Liver (tissue), 8 donors: ENCODE measurements at regions not wholly inside any gene's neighbourhood (a gene's known extent, or its start where the extent isn't known, plus 50 kb on each side); places are given as distances from the start of the nearest gene placed in this dataset.

Experiments used
- DNase-seq: peaks from one replicate; pipeline ENCODE4 v3.0.0-alpha.2; 2017; ENCODE audit warnings: low spot score
- H3K27ac ChIP-seq, 2 donors: one replicate each; pipeline ENCODE4 v1.7.0; 2013; ENCODE audit warnings: inconsistent platforms in 2 of 2, low read length in 2 of 2, control low read depth in 1 of 2, low read depth in 1 of 2, mild to moderate bottlenecking in 1 of 2
- H3K27me3 ChIP-seq, 4 donors: one replicate each; pipeline versions ENCODE4 v1.6.1 to v1.7.0; 2013; ENCODE audit warnings: low read length in 3 of 4, inconsistent platforms in 1 of 4, mild to moderate bottlenecking in 1 of 4, moderate library complexity in 1 of 4; ENCODE audit not compliant: control insufficient read depth in 4 of 4, insufficient read depth in 4 of 4
- H3K36me3 ChIP-seq, 4 donors: one replicate each; pipeline versions ENCODE4 v1.6.1 to v1.7.0; 2013; ENCODE audit warnings: low read length in 3 of 4, mild to moderate bottlenecking in 3 of 4, low read depth in 1 of 4, moderate library complexity in 1 of 4; ENCODE audit not compliant: control insufficient read depth in 4 of 4, insufficient read depth in 3 of 4
- H3K4me1 ChIP-seq, 4 donors: one replicate each; pipeline versions ENCODE4 v1.6.1 to v1.7.0; 2013; ENCODE audit warnings: low read length in 3 of 4, mild to moderate bottlenecking in 3 of 4, moderate library complexity in 1 of 4; ENCODE audit not compliant: control insufficient read depth in 4 of 4, insufficient read depth in 4 of 4
- H3K4me3 ChIP-seq, 3 donors: one replicate each; pipeline versions ENCODE4 v1.6.1 to v1.7.0; 2013; ENCODE audit warnings: low read length in 3 of 3, control low read depth in 1 of 3, low read depth in 1 of 3, mild to moderate bottlenecking in 1 of 3
- H3K9ac ChIP-seq, 2 donors: one replicate each; pipeline ENCODE4 v1.7.0; 2013; ENCODE audit warnings: low read length in 2 of 2, mild to moderate bottlenecking in 2 of 2, moderate library complexity in 2 of 2, control low read depth in 1 of 2, low read depth in 1 of 2
- H3K9me3 ChIP-seq, 4 donors: one replicate each; pipeline versions ENCODE4 v1.6.1 to v1.7.0; 2013; ENCODE audit warnings: low read length in 3 of 4; ENCODE audit not compliant: control insufficient read depth in 4 of 4
- ATF3 ChIP-seq: IDR thresholded peaks from 2 replicates; pipeline ENCODE4 v1.6.1; 2016; ENCODE audit warnings: antibody characterized with exemption
- CTCF ChIP-seq: fragments of 150-350 bp; IDR thresholded peaks from 2 replicates; pipeline ENCODE4 v1.5.1; 2017; ENCODE audit warnings: improper control_type of control experiment, low read depth, low read length; ENCODE audit not compliant: missing input control
- EGR1 ChIP-seq, 2 donors: IDR thresholded peaks; 2 replicates each; pipeline ENCODE4 v1.6.1; 2016 to 2018; ENCODE audit warnings: antibody characterized with exemption in 2 of 2, low read depth in 2 of 2
- FOXA1 ChIP-seq: IDR thresholded peaks from 2 replicates; pipeline ENCODE4 v1.6.1; 2016; ENCODE audit warnings: antibody characterized with exemption
- FOXA2 ChIP-seq: IDR thresholded peaks from 2 replicates; pipeline ENCODE4 v1.6.1; 2016; ENCODE audit warnings: antibody characterized with exemption
- GABPA ChIP-seq, 2 donors: IDR thresholded peaks in 1 of 2; conservative IDR thresholded peaks in 1 of 2; 2 replicates each; pipeline ENCODE4 v1.6.1; 2016; ENCODE audit warnings: antibody characterized with exemption in 2 of 2, mild to moderate bottlenecking in 1 of 2, moderate library complexity in 1 of 2
- HNF4A ChIP-seq, 2 donors: conservative IDR thresholded peaks; 2 replicates each; pipeline ENCODE4 v1.6.1; 2016; ENCODE audit warnings: antibody characterized with exemption in 2 of 2, mild to moderate bottlenecking in 2 of 2
- HNF4G ChIP-seq: IDR thresholded peaks from 2 replicates; pipeline ENCODE4 v1.6.1; 2016; ENCODE audit warnings: antibody characterized with exemption
- JUND ChIP-seq, 2 donors: IDR thresholded peaks; 2 replicates each; pipeline ENCODE4 v1.6.1; 2016; ENCODE audit warnings: antibody characterized with exemption in 2 of 2
- NR2F2 ChIP-seq: IDR thresholded peaks from 2 replicates; pipeline ENCODE4 v1.6.1; 2016; ENCODE audit warnings: antibody characterized with exemption
- RAD21 ChIP-seq, 2 donors: IDR thresholded peaks; 2 replicates each; pipeline ENCODE4 v1.6.1; 2016; ENCODE audit warnings: antibody characterized with exemption in 2 of 2, mild to moderate bottlenecking in 2 of 2
- REST ChIP-seq: IDR thresholded peaks from 2 replicates; pipeline ENCODE4 v1.6.1; 2016; ENCODE audit warnings: antibody characterized with exemption, mild to moderate bottlenecking
- RXRA ChIP-seq, 2 donors: IDR thresholded peaks; 2 replicates each; pipeline ENCODE4 v1.6.1; 2017 to 2018; ENCODE audit warnings: antibody characterized with exemption in 2 of 2, mild to moderate bottlenecking in 1 of 2
- SP1 ChIP-seq: IDR thresholded peaks from 2 replicates; pipeline ENCODE4 v1.6.1; 2018; ENCODE audit warnings: antibody characterized with exemption, mild to moderate bottlenecking
- TAF1 ChIP-seq: conservative IDR thresholded peaks from 2 replicates; pipeline ENCODE4 v1.6.1; 2016; ENCODE audit warnings: antibody characterized with exemption, mild to moderate bottlenecking
- YY1 ChIP-seq: IDR thresholded peaks from 2 replicates; pipeline ENCODE4 v1.6.1; 2016; ENCODE audit warnings: antibody characterized with exemption, mild to moderate bottlenecking
- ZBTB33 ChIP-seq: IDR thresholded peaks from 2 replicates; pipeline ENCODE4 v1.6.1; 2016; ENCODE audit warnings: antibody characterized with exemption
- WGBS: extraction: QIAGEN DNeasy Blood & Tissue Kit; methylation state at CpG from one replicate; pipeline ENCODE4 v1.1.7; 2013; 5-methylcytosine and 5-hydroxymethylcytosine counted together
- TF ChIP-seq, protein P1 (sequence below): IDR thresholded peaks from 2 replicates; pipeline ENCODE4 v1.6.1; 2016; ENCODE audit warnings: antibody characterized with exemption
- donor health status: healthy.
- donor health status: healthy.
- donor health status: healthy.
- donor health status: healthy.
- donor health status: healthy.

DNA sequence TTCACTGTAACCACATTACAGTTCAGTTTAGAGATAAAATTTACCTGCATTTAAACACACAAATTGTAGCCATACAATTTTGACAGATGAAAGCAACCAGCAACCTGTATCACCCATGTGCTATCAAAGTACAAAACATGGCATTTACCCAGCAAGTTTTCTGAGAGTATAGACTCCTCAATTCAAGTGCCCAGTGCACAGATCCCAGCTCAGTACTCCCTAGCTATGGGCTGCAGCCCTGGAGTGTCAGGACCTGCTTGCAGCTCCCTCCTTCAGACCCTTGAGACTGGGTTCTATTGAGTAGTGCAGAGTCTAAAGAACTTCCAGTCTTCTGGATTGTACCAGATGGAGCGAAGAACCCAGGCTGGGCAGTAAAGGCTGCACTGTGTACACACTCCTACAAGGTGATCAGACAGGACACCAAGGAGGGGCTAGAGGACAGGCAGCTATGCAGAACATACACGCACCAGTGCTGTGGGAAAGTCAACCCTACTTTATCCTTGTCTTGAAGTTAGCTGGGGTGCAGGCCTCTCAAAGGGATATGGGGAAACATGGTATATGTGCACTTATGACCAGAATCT lies 77.7 kb downstream of the DDX3Y start (continued):
- TF ChIP-seq CTCF = no peak

DNA sequence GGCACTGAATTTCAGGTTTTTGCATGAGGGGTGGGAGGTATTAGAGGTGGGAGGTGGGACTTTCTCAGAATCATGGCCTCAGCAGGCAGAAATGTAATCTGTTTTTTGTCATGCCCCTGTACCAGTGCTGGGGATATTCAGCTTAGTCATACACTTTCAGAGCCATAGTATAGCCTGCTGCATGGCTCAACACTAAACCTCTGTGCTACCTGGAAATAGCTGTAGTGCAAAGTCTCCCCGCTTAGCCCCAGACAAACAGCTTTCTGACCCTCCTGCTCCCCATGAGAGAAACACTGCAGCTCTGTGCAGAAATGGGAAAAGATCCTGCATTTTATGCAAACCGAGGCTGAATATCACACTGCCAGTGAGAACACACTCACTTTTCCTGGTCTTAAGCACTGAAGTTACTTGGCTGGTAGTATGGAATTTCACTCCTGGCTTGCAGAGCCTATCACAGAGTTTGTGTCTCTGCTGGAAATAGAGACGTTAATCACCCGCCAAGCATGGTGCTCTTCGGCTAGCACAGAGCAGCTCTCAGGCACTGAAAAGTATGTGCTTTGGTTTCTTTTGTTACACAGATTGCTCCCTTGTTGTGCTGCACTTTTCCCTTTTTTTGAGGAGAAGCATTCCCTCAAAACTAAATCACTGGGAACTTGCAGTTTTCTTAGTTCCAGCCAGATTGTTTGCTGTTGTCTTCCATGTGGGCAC lies 80.1 kb downstream of the DDX3Y start:
- TF ChIP-seq NR2F2 (no peak), YY1 (no peak), TAF1 (no peak), FOXA2 (no peak), SP1 (no peak), FOXA1 (no peak), RAD21 (IDR thresholded peaks at IDR 0.05) (no peak), HNF4A (conservative IDR thresholded peaks at IDR 0.05) (no peak), HNF4G (no peak), ZBTB33 (no peak), ATF3 (no peak), CTCF (no peak), RXRA (IDR thresholded peaks at IDR 0.05) (no peak), EGR1 (IDR thresholded peaks at IDR 0.05; ENCODE audit: low read depth in 2 of 2) (no peak), GABPA (IDR thresholded peaks at IDR 0.05 in 1 of 2, conservative IDR thresholded peaks at IDR 0.05 in 1 of 2) (no peak), JUND (IDR thresholded peaks at IDR 0.05) (no peak), REST (no peak)
- TF ChIP-seq, protein P1, sequence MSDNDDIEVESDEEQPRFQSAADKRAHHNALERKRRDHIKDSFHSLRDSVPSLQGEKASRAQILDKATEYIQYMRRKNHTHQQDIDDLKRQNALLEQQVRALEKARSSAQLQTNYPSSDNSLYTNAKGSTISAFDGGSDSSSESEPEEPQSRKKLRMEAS = no peak
- Histone ChIP-seq H3K36me3 (no peaks in the 10 kb centered on the region), H3K27me3 (no peaks in the 10 kb centered on the region), H3K9me3 (no peaks in the 10 kb centered on the region), H3K9ac (no peak overlapping the region), H3K4me1 (no peaks in the 10 kb centered on the region), H3K27ac (no peak overlapping the region), H3K4me3 (no peak overlapping the region)
- WGBS = 31% methylated on average over 5 of the region's 5 CpGs
- no peak for DNase-seq
